Fibroblast of skin of right biceps (primary cell): ENCODE measurements at regions not wholly inside any gene's neighbourhood (a gene's known extent, or its start where the extent isn't known, plus 50 kb on each side); places are given as distances from the start of the nearest gene placed in this dataset.

Experiments used
- DNase-seq: peaks from one replicate; pipeline ENCODE4 v3.0.0-alpha.2; 2013

- DNase-seq, result no peak
These were observed 174.8 kb upstream of the PRPS1L1 start for GRCh38 chr7:18202315-18203045.

- DNase-seq, result no peak
These were observed 178.7 kb upstream of the PRPS1L1 start for GRCh38 chr7:18206331-18206730.

GRCh38 chr7:18208921-18209320 is 181.3 kb upstream of the PRPS1L1 start:
- DNase-seq, result no peak

GRCh38 chr7:18210377-18210776 is 182.7 kb upstream of the PRPS1L1 start:
- no peak for DNase-seq

GRCh38 chr7:18210788-18211187 is 183.1 kb upstream of the PRPS1L1 start:
- no peak for DNase-seq

GRCh38 chr7:18212308-18212707 is 184.7 kb upstream of the PRPS1L1 start:
- DNase-seq, result peak; percentile 46

GRCh38 chr7:18212758-18213157 is 185.1 kb upstream of the PRPS1L1 start:
- DNase-seq, result peak; percentile 79

GRCh38 chr7:18213652-18214051 is 186.0 kb upstream of the PRPS1L1 start:
- DNase-seq, result no peak

GRCh38 chr7:18216270-18216669 is 188.6 kb upstream of the PRPS1L1 start:
- DNase-seq, result no peak

- DNase-seq, result peak; percentile 42
These were observed 194.0 kb upstream of the PRPS1L1 start for GRCh38 chr7:18221377-18222293.

GRCh38 chr7:18222636-18223035 is 195.0 kb upstream of the PRPS1L1 start:
- no peak for DNase-seq

- DNase-seq, result no peak
These were observed 196.5 kb upstream of the PRPS1L1 start for GRCh38 chr7:18224138-18224537.

- no peak for DNase-seq
These were observed 197.4 kb upstream of the PRPS1L1 start for GRCh38 chr7:18225067-18225466.

- DNase-seq, result no peak
These were observed 199.0 kb upstream of the PRPS1L1 start for GRCh38 chr7:18226598-18226997.

- no peak for DNase-seq
These were observed 201.0 kb upstream of the PRPS1L1 start for GRCh38 chr7:18228686-18229085.

- DNase-seq, result no peak
These were observed 202.6 kb upstream of the PRPS1L1 start for GRCh38 chr7:18230271-18230670.

- no peak for DNase-seq
These were observed 204.2 kb upstream of the PRPS1L1 start for GRCh38 chr7:18231854-18232253.

GRCh38 chr7:18234519-18234918 is 206.9 kb upstream of the PRPS1L1 start:
- DNase-seq, result no peak

GRCh38 chr7:18235819-18236218 is 208.2 kb upstream of the PRPS1L1 start:
- DNase-seq, result no peak

GRCh38 chr7:18239212-18239611 is 211.6 kb upstream of the PRPS1L1 start:
- DNase-seq, result no peak

- DNase-seq, result no peak
These were observed 214.0 kb upstream of the PRPS1L1 start for GRCh38 chr7:18241543-18242231.

GRCh38 chr7:18243731-18244130 is 216.1 kb upstream of the PRPS1L1 start:
- DNase-seq, result no peak

GRCh38 chr7:18250133-18250532 is 222.5 kb upstream of the PRPS1L1 start:
- no peak for DNase-seq

GRCh38 chr7:18257711-18258110 is 230.1 kb upstream of the PRPS1L1 start:
- peak; percentile 5 for DNase-seq
